SK-N-MC (cell line): ENCODE measurements at regions not wholly inside any gene's neighbourhood (a gene's known extent, or its start where the extent isn't known, plus 50 kb on each side); places are given as distances from the start of the nearest gene placed in this dataset.

Experiments used
- EZH2 ChIP-seq: fragments of 200-600 bp; sonication (generic); IDR thresholded peaks from one replicate; pipeline ENCODE4 v1.6.1; 2017; ENCODE audit warnings: antibody characterized with exemption
- FOXP2 ChIP-seq: optimal IDR thresholded peaks from 2 replicates; pipeline ENCODE3; 2011; ENCODE audit warnings: mild to moderate bottlenecking, moderate library complexity; ENCODE audit not compliant: insufficient read depth; ENCODE audit errors: extremely low read length, control extremely low read depth
- POLR2AphosphoS5 ChIP-seq: IDR thresholded peaks from 2 replicates; pipeline ENCODE4 v1.6.1; 2012; ENCODE audit warnings: mild to moderate bottlenecking, low read depth, low read length, borderline replicate concordance

GRCh38 chr5:159844267-159845121 is 71.8 kb upstream of the ADRA1B start:
- TF ChIP-seq EZH2 (no peak), POLR2AphosphoS5 (no peak), FOXP2 (no peak)
